ENCODE measurements at regions not wholly inside any gene's neighbourhood (a gene's known extent, or its start where the extent isn't known, plus 50 kb on each side); places are given as distances from the start of the nearest gene placed in this dataset.

DNA sequence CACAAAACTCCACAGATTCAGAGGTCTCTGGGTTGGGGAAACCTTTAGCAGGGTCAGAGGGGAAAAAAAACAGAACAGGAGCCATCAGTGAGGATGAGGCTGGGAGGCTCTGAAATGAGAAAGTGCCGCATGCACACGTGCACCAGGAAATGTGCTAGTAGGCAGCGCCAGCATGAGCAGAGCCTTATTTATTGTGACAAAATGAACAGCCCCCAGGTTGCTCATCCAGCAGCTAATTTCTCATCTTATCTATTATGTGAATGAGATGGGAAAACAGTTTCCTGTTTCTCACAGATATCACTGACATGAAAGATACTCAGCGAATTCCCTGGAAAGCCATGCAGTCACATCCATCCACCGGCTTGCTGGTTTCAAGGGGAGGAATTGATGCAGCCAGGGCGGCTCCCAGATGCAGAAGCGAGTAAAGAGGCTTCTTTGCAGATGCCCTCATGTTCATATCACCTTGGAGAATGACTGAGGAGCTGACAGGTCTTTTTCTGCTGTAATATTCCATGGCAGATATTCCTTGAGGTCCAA is 176.1 kb downstream of the MBOAT1 start:
- Histone ChIP-seq H3K27ac (ENCODE audit: low read depth in 1 of 2, low read length in 1 of 2) (no peak overlapping the region), H3K36me3 (ENCODE audit: control insufficient read depth in 4 of 4, insufficient read depth in 4 of 4, low read length in 4 of 4) (no peaks in the 10 kb centered on the region), H3K4me3 (no peak overlapping the region), H3K9ac (ENCODE audit: insufficient read depth in 1 of 2, low read length in 2 of 2) (no peak overlapping the region), H3K27me3 (ENCODE audit: control insufficient read depth in 3 of 3, insufficient read depth in 3 of 3, low read length in 2 of 3) (peaks cover 0 to 10% (median 4%) of the 10 kb centered on the region in 3 donors), H3K4me1 (ENCODE audit: control insufficient read depth in 5 of 5, insufficient read depth in 5 of 5, low read length in 5 of 5) (no peaks in the 10 kb centered on the region), H3K9me3 (ENCODE audit: control insufficient read depth in 4 of 4, insufficient read depth in 3 of 4, low read length in 3 of 4) (peaks cover 0 to 9% (median 0%) of the 10 kb centered on the region in 4 donors)
- WGBS, 2 donors, result 61 to 71% methylated on average over 7 of the region's 7 CpGs
- DNase-seq (no peak), ATAC-seq (ENCODE audit: insufficient read depth, low FRiP score) (no peak)
- TF ChIP-seq, protein P1, sequence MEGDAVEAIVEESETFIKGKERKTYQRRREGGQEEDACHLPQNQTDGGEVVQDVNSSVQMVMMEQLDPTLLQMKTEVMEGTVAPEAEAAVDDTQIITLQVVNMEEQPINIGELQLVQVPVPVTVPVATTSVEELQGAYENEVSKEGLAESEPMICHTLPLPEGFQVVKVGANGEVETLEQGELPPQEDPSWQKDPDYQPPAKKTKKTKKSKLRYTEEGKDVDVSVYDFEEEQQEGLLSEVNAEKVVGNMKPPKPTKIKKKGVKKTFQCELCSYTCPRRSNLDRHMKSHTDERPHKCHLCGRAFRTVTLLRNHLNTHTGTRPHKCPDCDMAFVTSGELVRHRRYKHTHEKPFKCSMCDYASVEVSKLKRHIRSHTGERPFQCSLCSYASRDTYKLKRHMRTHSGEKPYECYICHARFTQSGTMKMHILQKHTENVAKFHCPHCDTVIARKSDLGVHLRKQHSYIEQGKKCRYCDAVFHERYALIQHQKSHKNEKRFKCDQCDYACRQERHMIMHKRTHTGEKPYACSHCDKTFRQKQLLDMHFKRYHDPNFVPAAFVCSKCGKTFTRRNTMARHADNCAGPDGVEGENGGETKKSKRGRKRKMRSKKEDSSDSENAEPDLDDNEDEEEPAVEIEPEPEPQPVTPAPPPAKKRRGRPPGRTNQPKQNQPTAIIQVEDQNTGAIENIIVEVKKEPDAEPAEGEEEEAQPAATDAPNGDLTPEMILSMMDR (IDR thresholded peaks at IDR 0.05; ENCODE audit: control extremely low read depth, extremely low read depth), result no peak

DNA sequence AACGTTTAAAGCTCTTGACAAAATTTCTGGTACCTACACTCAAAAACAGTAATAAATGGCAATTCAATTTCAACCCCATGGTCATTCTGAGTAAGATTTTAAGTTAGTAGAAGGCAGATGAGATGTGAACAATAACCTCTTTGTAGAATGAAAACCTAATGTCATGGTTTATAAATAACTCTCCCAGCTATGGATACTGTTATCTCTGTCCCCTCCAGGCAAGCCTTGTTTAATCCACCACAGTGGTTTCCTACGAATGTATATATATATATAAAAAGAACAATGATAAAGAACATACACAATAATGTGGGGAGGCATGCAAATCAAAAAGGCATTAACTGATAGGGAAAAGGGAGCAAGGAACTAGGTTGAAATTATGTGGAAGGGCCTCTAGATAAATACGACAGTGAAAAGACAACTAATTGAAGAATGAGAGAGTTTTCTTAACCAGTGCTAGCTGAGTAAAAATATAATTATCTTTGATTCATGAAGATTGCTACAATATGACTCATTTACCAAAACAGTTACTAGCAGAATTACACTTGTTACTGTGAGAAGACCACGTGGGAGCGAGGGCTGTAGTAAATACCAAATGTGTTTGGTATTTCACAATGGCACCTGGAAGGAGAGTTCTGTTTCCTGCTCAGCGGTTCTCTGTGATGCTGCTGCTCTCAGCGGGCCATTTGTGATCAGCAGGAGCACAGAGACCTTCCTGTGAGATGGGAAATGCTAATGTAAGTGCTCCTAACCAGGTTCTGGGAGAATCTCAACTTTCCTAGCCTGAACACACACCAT is 173.7 kb downstream of the MBOAT1 start:
- H3K27me3 ChIP-seq (ENCODE audit: control insufficient read depth in 3 of 3, insufficient read depth in 3 of 3, low read length in 2 of 3), result peaks cover 0 to 3% (median 0%) of the 10 kb centered on the region in 3 donors
- DNase-seq (no peak), ATAC-seq (ENCODE audit: insufficient read depth, low FRiP score) (no peak)
- 55% methylated on average over 7 of the region's 7 CpGs for WGBS, 2 donors
- no peak overlapping the region for H3K27ac ChIP-seq (ENCODE audit: low read depth in 1 of 2, low read length in 1 of 2)
- no peak overlapping the region for H3K4me3 ChIP-seq
- H3K36me3 ChIP-seq (ENCODE audit: control insufficient read depth in 4 of 4, insufficient read depth in 4 of 4, low read length in 4 of 4), result no peaks in the 10 kb centered on the region
- H3K9me3 ChIP-seq (ENCODE audit: control insufficient read depth in 4 of 4, insufficient read depth in 3 of 4, low read length in 3 of 4), result peaks cover 0 to 2% (median 0%) of the 10 kb centered on the region in 4 donors
- no peak overlapping the region for H3K9ac ChIP-seq (ENCODE audit: insufficient read depth in 1 of 2, low read length in 2 of 2)
- TF ChIP-seq, protein P1 (IDR thresholded peaks at IDR 0.05; ENCODE audit: control extremely low read depth, extremely low read depth), result no peak
- H3K4me1 ChIP-seq (ENCODE audit: control insufficient read depth in 5 of 5, insufficient read depth in 5 of 5, low read length in 5 of 5), result no peaks in the 10 kb centered on the region

DNA sequence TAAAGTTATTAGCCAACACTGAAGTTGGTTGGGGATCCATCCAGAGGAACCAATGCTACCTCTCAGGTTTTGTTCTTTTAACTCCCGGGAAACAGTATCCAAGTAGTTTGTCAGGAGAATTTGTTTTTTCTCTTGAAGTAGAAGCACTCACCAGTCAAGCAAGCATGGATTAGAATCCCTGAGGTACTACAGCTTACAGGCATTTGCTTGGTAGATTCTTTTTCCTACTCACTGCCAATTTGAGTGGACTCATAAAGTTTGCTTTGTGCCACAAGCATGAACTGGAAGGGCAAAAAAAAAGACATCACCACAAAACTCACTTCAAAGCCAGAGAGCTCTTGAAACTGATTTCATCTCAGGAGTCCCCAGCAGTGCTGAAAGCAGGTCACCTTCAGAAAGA is 167.4 kb downstream of the MBOAT1 start:
- no peaks in the 10 kb centered on the region for H3K27me3 ChIP-seq (ENCODE audit: control insufficient read depth in 3 of 3, insufficient read depth in 3 of 3, low read length in 2 of 3)
- WGBS, 2 donors, result 75 to 90% methylated on average over 1 of the region's 1 CpG
- peaks cover 0 to under 1% (median 0%) of the 10 kb centered on the region in 4 donors for H3K9me3 ChIP-seq (ENCODE audit: control insufficient read depth in 4 of 4, insufficient read depth in 3 of 4, low read length in 3 of 4)
- H3K9ac ChIP-seq (ENCODE audit: insufficient read depth in 1 of 2, low read length in 2 of 2), result no peak overlapping the region
- H3K27ac ChIP-seq (ENCODE audit: low read depth in 1 of 2, low read length in 1 of 2), result no peak overlapping the region
- H3K36me3 ChIP-seq (ENCODE audit: control insufficient read depth in 4 of 4, insufficient read depth in 4 of 4, low read length in 4 of 4), result no peaks in the 10 kb centered on the region
- TF ChIP-seq, protein P1 (IDR thresholded peaks at IDR 0.05; ENCODE audit: control extremely low read depth, extremely low read depth), result no peak
- no peaks in the 10 kb centered on the region for H3K4me1 ChIP-seq (ENCODE audit: control insufficient read depth in 5 of 5, insufficient read depth in 5 of 5, low read length in 5 of 5)
- H3K4me3 ChIP-seq, result no peak overlapping the region
- peak in 1 of 3 donors; percentile 24 for DNase-seq
- no peak for ATAC-seq (ENCODE audit: insufficient read depth, low FRiP score)

All from lung (tissue), 11 donors.